DMS114 treated with DMSO at 0.1 percent for 48 hours (cell line): ENCODE measurements at regions not wholly inside any gene's neighbourhood (a gene's known extent, or its start where the extent isn't known, plus 50 kb on each side); places are given as distances from the start of the nearest gene placed in this dataset.

Source experiments
- DNase-seq: peaks from one replicate; lab custom pipeline; 2025; ENCODE audit not compliant: unreplicated experiment; lab: John Stamatoyannopoulos, UW

- DNase-seq, result no peak
Observed at GRCh38 chr12:114254998-114255397, 150.9 kb downstream of the TBX5 start.

GRCh38 chr12:114253976-114254778 lies 151.8 kb downstream of the TBX5 start:
- no peak for DNase-seq

GRCh38 chr12:114248527-114248926 lies 157.4 kb downstream of the TBX5 start:
- no peak for DNase-seq

- DNase-seq, result no peak
Observed at GRCh38 chr12:114245555-114245954, 160.4 kb downstream of the TBX5 start.

- no peak for DNase-seq
Observed at GRCh38 chr12:114241973-114242434, 163.9 kb downstream of the TBX5 start.

- no peak for DNase-seq
Observed at GRCh38 chr12:114240288-114240687, 165.7 kb downstream of the TBX5 start.

- no peak for DNase-seq
Observed at GRCh38 chr12:114238808-114239207, 167.1 kb downstream of the TBX5 start.

- DNase-seq, result no peak
Observed at GRCh38 chr12:114237230-114237629, 168.7 kb downstream of the TBX5 start.

GRCh38 chr12:114232187-114232586 lies 173.8 kb downstream of the TBX5 start:
- no peak for DNase-seq

GRCh38 chr12:114229150-114229549 lies 176.8 kb downstream of the TBX5 start:
- DNase-seq, result no peak

- DNase-seq, result no peak
Observed at GRCh38 chr12:114226241-114226928, 179.6 kb downstream of the TBX5 start.

GRCh38 chr12:114221957-114222630 lies 183.8 kb downstream of the TBX5 start:
- no peak for DNase-seq

- DNase-seq, result no peak
Observed at GRCh38 chr12:114221136-114221833, 184.7 kb downstream of the TBX5 start.

- DNase-seq, result no peak
Observed at GRCh38 chr12:114220311-114220710, 185.6 kb downstream of the TBX5 start.

GRCh38 chr12:114218136-114218535 lies 187.8 kb downstream of the TBX5 start:
- no peak for DNase-seq

- no peak for DNase-seq
Observed at GRCh38 chr12:114215746-114216145, 190.2 kb downstream of the TBX5 start.

- no peak for DNase-seq
Observed at GRCh38 chr12:114213055-114213581, 192.8 kb downstream of the TBX5 start.

- DNase-seq, result no peak
Observed at GRCh38 chr12:114209861-114210260, 196.1 kb downstream of the TBX5 start.

- DNase-seq, result no peak
Observed at GRCh38 chr12:114206525-114206924, 199.4 kb downstream of the TBX5 start.

GRCh38 chr12:114201794-114202193 lies 204.2 kb downstream of the TBX5 start:
- DNase-seq, result no peak

- no peak for DNase-seq
Observed at GRCh38 chr12:114194956-114195355, 211.0 kb downstream of the TBX5 start.
